ENCODE measurements at regions not wholly inside any gene's neighbourhood (a gene's known extent, or its start where the extent isn't known, plus 50 kb on each side); places are given as distances from the start of the nearest gene placed in this dataset.

GRCh38 chr10:107244122-107244521 lies 79.6 kb upstream of the SORCS1 start:
- H3K36me3 ChIP-seq = no peaks in the 10 kb centered on the region
- no peak for DNase-seq
- no peaks in the 10 kb centered on the region for H3K9me3 ChIP-seq
- no peaks in the 10 kb centered on the region for H3K27me3 ChIP-seq
- no peak overlapping the region for H3K4me3 ChIP-seq (ENCODE audit: low read depth, low read length)
- no peaks in the 10 kb centered on the region for H3K4me1 ChIP-seq
- TF ChIP-seq CTCF (IDR thresholded peaks at IDR 0.05; ENCODE audit: low read depth, low read length) = no peak

DNA sequence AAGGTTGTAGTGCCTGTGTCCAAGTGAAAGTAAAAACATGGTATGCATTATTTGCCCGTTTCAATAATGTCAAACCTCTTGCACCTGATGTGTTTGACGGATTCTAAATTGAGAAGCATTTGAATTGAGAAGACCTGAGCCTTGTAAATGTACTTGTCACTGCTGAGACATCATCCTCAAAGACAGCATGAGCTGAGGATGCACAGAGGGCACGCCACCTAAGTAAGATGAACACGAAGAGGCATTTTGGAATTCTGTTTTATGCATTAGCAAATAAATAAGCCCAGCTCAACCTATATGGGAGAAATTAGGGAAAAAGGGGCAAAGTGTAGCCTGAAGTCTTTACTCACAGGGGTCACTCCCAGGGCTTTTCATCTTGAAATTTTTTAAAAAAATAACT lies 73.8 kb upstream of the SORCS1 start:
- TF ChIP-seq CTCF (IDR thresholded peaks at IDR 0.05; ENCODE audit: low read depth, low read length) = no peak
- H3K27me3 ChIP-seq = no peaks in the 10 kb centered on the region
- no peak for DNase-seq
- no peaks in the 10 kb centered on the region for H3K36me3 ChIP-seq
- no peaks in the 10 kb centered on the region for H3K4me1 ChIP-seq
- no peak overlapping the region for H3K4me3 ChIP-seq (ENCODE audit: low read depth, low read length)
- no peaks in the 10 kb centered on the region for H3K9me3 ChIP-seq

- H3K4me3 ChIP-seq (ENCODE audit: low read depth, low read length) = no peak overlapping the region
- no peaks in the 10 kb centered on the region for H3K27me3 ChIP-seq
- H3K36me3 ChIP-seq = no peaks in the 10 kb centered on the region
- peaks cover 4% of the 10 kb centered on the region; the same call in 1 of the 2 replicates for H3K4me1 ChIP-seq
- DNase-seq = no peak
- no peak for TF ChIP-seq CTCF (IDR thresholded peaks at IDR 0.05; ENCODE audit: low read depth, low read length)
- no peaks in the 10 kb centered on the region for H3K9me3 ChIP-seq
Observed at GRCh38 chr10:107232013-107232412, 67.5 kb upstream of the SORCS1 start.

DNA sequence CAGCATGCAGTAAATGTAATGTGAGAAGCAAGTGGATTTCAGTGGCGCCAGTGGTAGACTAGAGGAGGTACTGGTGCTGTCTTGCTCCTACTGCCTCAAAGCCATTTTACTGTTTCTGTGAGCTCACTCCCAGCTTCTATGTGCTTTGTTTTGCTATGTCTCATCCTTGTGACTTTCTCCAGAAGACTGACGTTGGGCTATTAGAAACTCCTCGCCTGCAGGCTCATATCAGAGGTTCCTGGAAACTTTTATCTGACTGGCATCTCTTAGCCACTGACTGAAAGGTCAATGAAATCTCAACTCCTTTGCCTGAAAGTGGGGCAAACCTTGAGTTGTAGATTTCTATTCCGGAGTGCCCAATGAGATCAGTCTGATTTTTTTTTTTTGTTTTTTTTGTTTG lies 66.4 kb upstream of the SORCS1 start:
- Histone ChIP-seq H3K27me3 (no peaks in the 10 kb centered on the region), H3K4me3 (ENCODE audit: low read depth, low read length) (no peak overlapping the region), H3K4me1 (peaks cover 4% of the 10 kb centered on the region; the same call in 1 of the 2 replicates), H3K9me3 (no peaks in the 10 kb centered on the region), H3K36me3 (no peaks in the 10 kb centered on the region)
- TF ChIP-seq CTCF (IDR thresholded peaks at IDR 0.05; ENCODE audit: low read depth, low read length) = no peak
- DNase-seq = no peak

DNA sequence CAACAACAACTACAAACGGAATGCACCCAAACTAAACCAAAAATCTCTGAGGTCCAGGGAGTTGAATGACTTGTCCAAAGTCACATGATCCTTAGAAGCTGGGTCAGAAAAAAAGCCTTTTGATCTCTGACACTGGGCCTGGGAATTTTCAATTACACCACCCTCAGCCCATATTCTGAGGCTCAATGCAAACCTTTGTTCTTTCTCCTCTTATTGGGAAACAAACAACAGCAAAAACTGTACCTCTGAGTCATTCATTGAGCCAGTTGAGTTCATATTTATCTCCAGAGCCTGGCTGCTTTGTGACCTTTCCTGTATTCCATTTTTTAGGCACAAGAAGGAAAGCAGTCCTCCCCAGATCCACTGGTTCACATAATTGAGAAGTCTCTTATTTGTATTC lies 51.2 kb upstream of the SORCS1 start:
- no peak for TF ChIP-seq CTCF (IDR thresholded peaks at IDR 0.05; ENCODE audit: low read depth, low read length)
- no peak overlapping the region for H3K4me3 ChIP-seq (ENCODE audit: low read depth, low read length)
- H3K9me3 ChIP-seq = no peaks in the 10 kb centered on the region
- no peaks in the 10 kb centered on the region for H3K27me3 ChIP-seq
- no peaks in the 10 kb centered on the region for H3K36me3 ChIP-seq
- no peak for DNase-seq
- no peaks in the 10 kb centered on the region for H3K4me1 ChIP-seq
